SK-N-SH (cell line): ENCODE measurements at regions not wholly inside any gene's neighbourhood (a gene's known extent, or its start where the extent isn't known, plus 50 kb on each side); places are given as distances from the start of the nearest gene placed in this dataset.

Experiments
- CTCF ChIA-PET: fragments of 300-600, 350-600 bp; formaldehyde crosslinking; extraction: SDS; loops from one replicate; lab custom pipeline; 2021; lab: Yijun Ruan, JAX
- POLR2A ChIA-PET: fragments of 350-600 bp; sonication (Branson Sonifier 250); formaldehyde crosslinking; extraction: SDS; loops from one replicate; lab custom pipeline; 2020; ENCODE audit warnings: antibody characterized with exemption, inconsistent platforms; lab: Yijun Ruan, JAX
- DNase-seq: peaks from one replicate; pipeline ENCODE4 v3.0.0; 2012
- H2AFZ ChIP-seq: fragments of 200-600 bp; sonication (generic); 2 replicates; pipeline ENCODE4 v1.8.1; 2016; ENCODE audit warnings: antibody characterized with exemption, mild to moderate bottlenecking, low read depth
- H3F3A ChIP-seq: fragments of 200-600 bp; sonication (generic); replicated peaks from 2 replicates; pipeline ENCODE3; 2016; ENCODE audit warnings: antibody characterized with exemption, mild to moderate bottlenecking; ENCODE audit not compliant: insufficient read depth
- H3K27ac ChIP-seq, 2 experiments: fragments of 200-500 bp in 1 of 2; fragments of 200-600 bp in 1 of 2; sonication (Bioruptor generic) in 1 of 2; sonication (generic), shearing (Covaris generic) in 1 of 2; 2 replicates each; pipeline versions ENCODE4 v1.5.1 to v1.6.1; 2014 to 2016; ENCODE audit warnings: low read depth in 2 of 2, inconsistent platforms in 1 of 2, low read length in 1 of 2, mild to moderate bottlenecking in 1 of 2, mixed read lengths in 1 of 2
- H3K27me3 ChIP-seq: fragments of 200-600 bp; sonication (generic), shearing (Covaris generic); 2 replicates; pipeline ENCODE4 v1.6.1; 2016; ENCODE audit warnings: mixed run types; ENCODE audit not compliant: insufficient read depth
- H3K36me3 ChIP-seq, 2 experiments: fragments of 200-500 bp in 1 of 2; fragments of 200-600 bp in 1 of 2; sonication (Bioruptor generic) in 1 of 2; sonication (generic) in 1 of 2; replicated peaks in 1 of 2; 2 replicates each; pipeline versions ENCODE3 to v1.5.1; 2014 to 2016; ENCODE audit warnings: low read length in 1 of 2, mild to moderate bottlenecking in 1 of 2; ENCODE audit not compliant: insufficient read depth in 2 of 2, control insufficient read depth in 1 of 2
- H3K4me1 ChIP-seq, 2 experiments: fragments of 200-500 bp in 1 of 2; fragments of 200-600 bp in 1 of 2; sonication (Bioruptor generic) in 1 of 2; sonication (generic), shearing (Covaris generic) in 1 of 2; 2 replicates each; pipeline versions ENCODE4 v1.5.1 to v1.6.1; 2014 to 2016; ENCODE audit warnings: low read depth in 1 of 2, low read length in 1 of 2, mixed run types in 1 of 2; ENCODE audit not compliant: insufficient read depth in 2 of 2, control insufficient read depth in 1 of 2
- H3K4me2 ChIP-seq: fragments of 200-600 bp; sonication (generic), shearing (Covaris generic); 2 replicates; pipeline ENCODE4 v1.6.1; 2017; ENCODE audit warnings: mixed run types
- H3K4me3 ChIP-seq, 2 experiments: fragments of 200-500 bp in 1 of 2; fragments of 200-600 bp in 1 of 2; sonication (Bioruptor generic) in 1 of 2; sonication (generic), shearing (Covaris generic) in 1 of 2; 2 replicates each; pipeline versions ENCODE4 v1.5.1 to v1.8.1; 2014 to 2016; ENCODE audit warnings: low read depth in 2 of 2, inconsistent platforms in 1 of 2, low read length in 1 of 2, mild to moderate bottlenecking in 1 of 2, mixed read lengths in 1 of 2, moderate library complexity in 1 of 2
- H3K79me2 ChIP-seq: fragments of 200-600 bp; sonication (generic); 2 replicates; pipeline ENCODE4 v1.8.1; 2017; ENCODE audit warnings: mild to moderate bottlenecking; ENCODE audit not compliant: insufficient read depth
- H3K9ac ChIP-seq: fragments of 200-600 bp; sonication (generic); 2 replicates; pipeline ENCODE4 v1.6.1; 2017; ENCODE audit warnings: mixed run types
- H3K9me2 ChIP-seq: fragments of 200-600 bp; sonication (generic); 2 replicates; pipeline ENCODE4 v1.6.1; 2017; ENCODE audit warnings: mixed run types
- H3K9me3 ChIP-seq: fragments of 200-600 bp; sonication (generic); 2 replicates; pipeline ENCODE4 v1.6.1; 2017; ENCODE audit warnings: mixed run types, mild to moderate bottlenecking, moderate library complexity
- H4K20me1 ChIP-seq: fragments of 200-600 bp; sonication (generic); 2 replicates; pipeline ENCODE4 v1.6.1; 2017; ENCODE audit warnings: mild to moderate bottlenecking, mixed run types; ENCODE audit not compliant: insufficient read depth
- EP300 ChIP-seq, 2 experiments: IDR thresholded peaks; 2 replicates each; pipeline versions ENCODE4 v1.4.0 to v1.6.1; 2012; ENCODE audit warnings: borderline replicate concordance in 1 of 2, low read depth in 1 of 2, low read length in 1 of 2
- EZH2phosphoT487 ChIP-seq: fragments of 200-600 bp; sonication (generic); IDR thresholded peaks from 2 replicates; pipeline ENCODE4 v1.6.1; 2017; ENCODE audit warnings: low read depth, mixed run types, mild to moderate bottlenecking, antibody characterized with exemption, moderate library complexity, borderline replicate concordance
- FOXJ3 ChIP-seq: sonication (generic); formaldehyde crosslinking; IDR thresholded peaks from 2 replicates; pipeline ENCODE4 v1.5.1; 2020; ENCODE audit warnings: mild to moderate bottlenecking, missing genetic modification reagents
- FOXM1 ChIP-seq: IDR thresholded peaks from 2 replicates; pipeline ENCODE4 v1.4.0; 2012; ENCODE audit warnings: low read depth, mild to moderate bottlenecking
- GATA2 ChIP-seq: sonication (generic); formaldehyde crosslinking; IDR thresholded peaks from 2 replicates; pipeline ENCODE4 v1.5.0; 2020; ENCODE audit warnings: mild to moderate bottlenecking, missing genetic modification reagents
- MAX ChIP-seq: IDR thresholded peaks from 2 replicates; pipeline ENCODE4 v1.4.0; 2012; ENCODE audit warnings: low read depth
- MEF2A ChIP-seq: IDR thresholded peaks from 2 replicates; pipeline ENCODE4 v1.4.0; 2012; ENCODE audit warnings: low read depth, borderline replicate concordance
- MXI1 ChIP-seq: IDR thresholded peaks from 2 replicates; pipeline ENCODE4 v1.6.1; 2012; ENCODE audit warnings: mild to moderate bottlenecking, low read depth, low read length, improper control_type of control experiment
- NRF1 ChIP-seq: IDR thresholded peaks from 2 replicates; pipeline ENCODE4 v1.6.1; 2012; ENCODE audit warnings: low read depth, mild to moderate bottlenecking, low read length
- RAD21 ChIP-seq: IDR thresholded peaks from 2 replicates; pipeline ENCODE4 v1.6.1; 2012; ENCODE audit warnings: mild to moderate bottlenecking, low read length
- RCOR1 ChIP-seq: fragments of 150-350 bp; IDR thresholded peaks from 2 replicates; pipeline ENCODE4 v1.6.1; 2017; ENCODE audit warnings: antibody characterized with exemption, low read length
- RXRA ChIP-seq: IDR thresholded peaks from 2 replicates; pipeline ENCODE4 v1.4.0; 2012; ENCODE audit warnings: low read depth, mild to moderate bottlenecking, borderline replicate concordance
- SIN3A ChIP-seq: IDR thresholded peaks from 2 replicates; pipeline ENCODE4 v1.6.1; 2012; ENCODE audit warnings: low read depth, mild to moderate bottlenecking, low read length, moderate library complexity, borderline replicate concordance
- SMC3 ChIP-seq: IDR thresholded peaks from 2 replicates; pipeline ENCODE4 v1.6.1; 2012; ENCODE audit warnings: low read depth, low read length, improper control_type of control experiment
- TAF1 ChIP-seq: IDR thresholded peaks from 2 replicates; pipeline ENCODE4 v1.6.1; 2012; ENCODE audit warnings: low read depth, mild to moderate bottlenecking, low read length, moderate library complexity, borderline replicate concordance
- TCF12 ChIP-seq: IDR thresholded peaks from 2 replicates; pipeline ENCODE4 v1.4.0; 2012
- TEAD4 ChIP-seq: IDR thresholded peaks from 2 replicates; pipeline ENCODE4 v1.4.0; 2012; ENCODE audit warnings: mild to moderate bottlenecking, borderline replicate concordance; ENCODE audit not compliant: insufficient read depth
- YY1 ChIP-seq: IDR thresholded peaks from 2 replicates; pipeline ENCODE4 v1.4.0; 2012; ENCODE audit warnings: low read depth, mild to moderate bottlenecking
- ZBTB33 ChIP-seq: IDR thresholded peaks from 2 replicates; pipeline ENCODE4 v1.4.0; 2012; ENCODE audit warnings: low read depth, borderline replicate concordance
- WGBS: methylation state at CpG from one replicate; pipeline ENCODE4 v1.1.6; 2017; ENCODE audit warnings: low lambda C conversion rate; 5-methylcytosine and 5-hydroxymethylcytosine counted together

- CTCF ChIA-PET, result interaction anchor here (1.4 kb wide), 1 partner anchor 10 kb away, joined by 3 read pairs; no protein-coding TSS in a partner anchor
- POLR2A ChIA-PET, result no interaction called here
Measured at GRCh38 chr4:188534297-188534696, 395.1 kb downstream of the TRIML1 start.

GRCh38 chr4:188534917-188535316 lies 395.7 kb downstream of the TRIML1 start:
- Histone ChIP-seq H3K4me1 (peaks cover 0 to 2% of the 10 kb centered on the region in 2 experiments; a peak in 1 of 4 replicates), H3F3A (peaks cover 3% of the 10 kb centered on the region), H3K9ac (no peak overlapping the region), H3K4me2 (no peak overlapping the region), H3K9me3 (no peaks in the 10 kb centered on the region; the same call in 1 of the 2 replicates), H3K79me2 (no peaks in the 10 kb centered on the region), H3K4me3 (no peak overlapping the region), H2AFZ (no peak overlapping the region), H3K27me3 (no peaks in the 10 kb centered on the region), H4K20me1 (no peaks in the 10 kb centered on the region), H3K27ac (no peak overlapping the region), H3K36me3 (no peaks in the 10 kb centered on the region), H3K9me2 (no peaks in the 10 kb centered on the region)
- no peak for DNase-seq
- WGBS, result 62% methylated on average over 6 of the region's 6 CpGs
- CTCF ChIA-PET, result no interaction called here
- TF ChIP-seq MXI1 (no peak), RXRA (no peak), SIN3A (no peak), FOXJ3 (no peak), EP300 (IDR thresholded peaks at IDR 0.05; ENCODE audit: borderline replicate concordance in 1 of 2, low read depth in 1 of 2, low read length in 1 of 2) (no peak), SMC3 (no peak), RAD21 (no peak), NRF1 (no peak), RCOR1 (no peak)
- POLR2A ChIA-PET, result no interaction called here

More at GRCh38 chr4:188534297-188534696, 395.1 kb downstream of the TRIML1 start:
- Histone ChIP-seq H3K9me3 (no peaks in the 10 kb centered on the region), H3K9me2 (no peaks in the 10 kb centered on the region), H3K36me3 (no peaks in the 10 kb centered on the region), H3K4me1 (peaks cover 0 to 2% of the 10 kb centered on the region in 2 experiments; a peak in 1 of 4 replicates), H4K20me1 (no peaks in the 10 kb centered on the region), H3K4me3 (no peak overlapping the region), H3K27ac (no peak overlapping the region), H3K4me2 (no peak overlapping the region), H3K9ac (no peak overlapping the region), H3K27me3 (no peaks in the 10 kb centered on the region), H3K79me2 (no peaks in the 10 kb centered on the region), H2AFZ (no peak overlapping the region), H3F3A (peaks cover 3% of the 10 kb centered on the region)
- no peak for DNase-seq
- WGBS, result 52% methylated on average over 4 of the region's 4 CpGs
- TF ChIP-seq ZBTB33 (no peak), RCOR1 (no peak), EZH2phosphoT487 (no peak), SIN3A (no peak), MXI1 (no peak), TCF12 (no peak), NRF1 (no peak), TAF1 (no peak), GATA2 (CRISPR knock-in tag) (no peak), FOXM1 (no peak), MEF2A (no peak), RXRA (no peak), TEAD4 (no peak), YY1 (no peak), MAX (no peak)
